ENCODE measurements at regions not wholly inside any gene's neighbourhood (a gene's known extent, or its start where the extent isn't known, plus 50 kb on each side); places are given as distances from the start of the nearest gene placed in this dataset.

DNA sequence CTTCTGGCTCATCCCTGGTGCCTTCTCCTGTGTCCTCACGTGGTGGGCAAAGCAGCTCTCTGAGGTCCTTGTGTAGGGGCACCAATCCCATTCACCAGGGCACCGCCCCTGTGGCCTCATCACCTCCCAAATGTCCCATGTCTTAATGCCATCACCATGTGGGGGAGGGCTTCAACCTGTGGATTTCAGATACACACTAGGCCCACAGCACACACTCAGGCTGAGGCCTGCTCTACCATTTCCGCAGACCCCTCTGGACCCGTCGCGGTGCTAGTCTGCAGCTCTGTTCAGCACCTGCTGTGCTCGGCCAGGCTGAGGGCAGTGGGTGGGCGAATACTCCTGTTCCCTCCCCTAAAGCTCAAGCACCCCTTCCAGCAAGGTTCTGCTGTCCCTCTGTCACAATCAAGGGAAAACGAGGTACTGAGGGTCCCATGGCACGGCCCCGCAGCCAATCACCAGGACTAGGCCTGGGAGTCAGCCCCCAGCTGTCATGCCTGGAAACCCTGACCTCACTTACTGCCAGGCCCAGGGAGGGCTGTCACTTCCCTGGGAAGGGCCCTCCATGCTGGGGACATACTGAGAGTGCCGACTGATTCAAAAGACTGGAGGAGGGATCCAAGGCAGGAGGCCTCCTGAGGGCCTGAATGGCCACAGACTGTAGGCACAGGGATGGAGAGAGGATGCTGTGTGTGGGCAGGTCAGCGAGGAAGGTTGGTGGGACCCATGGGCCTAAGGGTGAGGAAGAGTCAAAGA lies 123.8 kb upstream of the RET start:
- TF ChIP-seq, protein P1, sequence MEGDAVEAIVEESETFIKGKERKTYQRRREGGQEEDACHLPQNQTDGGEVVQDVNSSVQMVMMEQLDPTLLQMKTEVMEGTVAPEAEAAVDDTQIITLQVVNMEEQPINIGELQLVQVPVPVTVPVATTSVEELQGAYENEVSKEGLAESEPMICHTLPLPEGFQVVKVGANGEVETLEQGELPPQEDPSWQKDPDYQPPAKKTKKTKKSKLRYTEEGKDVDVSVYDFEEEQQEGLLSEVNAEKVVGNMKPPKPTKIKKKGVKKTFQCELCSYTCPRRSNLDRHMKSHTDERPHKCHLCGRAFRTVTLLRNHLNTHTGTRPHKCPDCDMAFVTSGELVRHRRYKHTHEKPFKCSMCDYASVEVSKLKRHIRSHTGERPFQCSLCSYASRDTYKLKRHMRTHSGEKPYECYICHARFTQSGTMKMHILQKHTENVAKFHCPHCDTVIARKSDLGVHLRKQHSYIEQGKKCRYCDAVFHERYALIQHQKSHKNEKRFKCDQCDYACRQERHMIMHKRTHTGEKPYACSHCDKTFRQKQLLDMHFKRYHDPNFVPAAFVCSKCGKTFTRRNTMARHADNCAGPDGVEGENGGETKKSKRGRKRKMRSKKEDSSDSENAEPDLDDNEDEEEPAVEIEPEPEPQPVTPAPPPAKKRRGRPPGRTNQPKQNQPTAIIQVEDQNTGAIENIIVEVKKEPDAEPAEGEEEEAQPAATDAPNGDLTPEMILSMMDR (IDR thresholded peaks at IDR 0.05): no peak
- TF ChIP-seq POLR2AphosphoS5 (IDR thresholded peaks at IDR 0.05; ENCODE audit: insufficient read depth in 1 of 2, low read depth in 1 of 2): no peak
- TF ChIP-seq POLR2A (IDR thresholded peaks at IDR 0.05): no peak

Measured in vagina (tissue), 2 donors.